Stimulated activated CD4-positive, alpha-beta T cell treated with anti-CD3 and anti-CD28 coated beads, Interleukin-1b, Interleukin-23, amount 100 ng/mL, for 24 hours (primary cell): ENCODE measurements at regions not wholly inside any gene's neighbourhood (a gene's known extent, or its start where the extent isn't known, plus 50 kb on each side); places are given as distances from the start of the nearest gene placed in this dataset.
"Not testable (repeated sequence)": the region's sequence is repeated elsewhere in the genome, so short reads cannot be mapped to it uniquely, and the experiment has no call there.

Source experiments
- DNase-seq, 4 experiments: peaks; one replicate each; pipeline ENCODE4 v3.0.0-alpha.2; 2020; ENCODE audit warnings: low read depth in 4 of 4, low spot score in 1 of 4

DNA sequence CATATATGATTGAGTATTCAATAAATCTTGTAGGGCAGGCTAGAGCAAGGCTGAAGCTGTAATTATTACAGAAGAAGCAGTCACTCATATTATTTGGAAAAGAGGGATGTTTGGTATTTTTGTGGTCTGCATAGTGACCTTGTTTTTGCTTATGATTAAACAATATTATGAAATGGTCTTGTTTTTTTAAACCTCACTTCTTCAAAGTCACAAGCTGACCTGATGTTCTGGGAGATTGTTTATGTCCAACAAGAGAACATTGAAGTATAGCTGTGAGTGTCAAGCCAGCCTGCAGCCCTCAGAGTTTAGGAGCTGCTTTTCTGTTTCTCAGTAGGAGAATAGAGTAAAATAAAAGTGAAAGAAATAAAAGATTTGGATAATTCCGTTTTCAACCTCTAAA lies 342.2 kb downstream of the LRRC70 start:
- DNase-seq = no peak

DNA sequence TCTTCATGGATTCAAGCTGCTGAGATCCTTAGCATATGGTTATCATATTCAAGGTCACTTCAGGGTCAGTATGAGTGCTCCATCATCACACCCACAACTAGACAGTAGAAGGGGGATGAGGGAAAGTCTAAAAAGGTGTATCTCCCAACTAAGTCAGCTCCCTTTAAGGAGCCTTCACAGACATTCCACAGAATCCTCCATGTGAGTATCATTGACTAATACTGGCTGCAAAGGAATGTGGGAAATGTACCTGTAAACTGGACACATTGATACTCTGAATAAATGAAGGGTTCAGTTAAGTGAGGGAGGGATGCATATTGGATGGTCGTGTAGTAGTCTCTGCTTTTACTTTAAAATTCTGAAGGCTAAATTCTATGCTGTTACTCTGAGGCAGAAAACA lies 330.7 kb downstream of the LRRC70 start:
- DNase-seq = no peak

DNA sequence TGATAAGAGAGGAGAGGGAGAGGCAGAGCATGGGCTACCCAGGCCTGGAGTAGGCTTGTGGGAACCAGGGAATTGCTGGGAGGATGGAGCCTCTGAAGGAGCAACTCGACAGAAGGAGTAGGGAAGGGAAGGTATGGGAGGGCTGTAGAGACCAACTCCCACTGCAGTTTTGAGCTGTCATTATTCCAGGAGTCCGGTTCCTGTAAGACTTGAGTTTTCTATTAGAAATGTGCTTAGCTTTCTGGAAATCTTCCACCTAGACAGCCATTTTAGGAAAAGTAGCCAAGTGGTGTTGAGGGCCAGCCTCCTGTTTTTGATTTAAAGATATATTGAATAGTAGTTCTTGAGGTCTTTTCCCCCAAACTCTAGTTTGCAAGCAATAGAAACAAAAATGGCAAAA lies 323.5 kb downstream of the LRRC70 start:
- no peak for DNase-seq

DNA sequence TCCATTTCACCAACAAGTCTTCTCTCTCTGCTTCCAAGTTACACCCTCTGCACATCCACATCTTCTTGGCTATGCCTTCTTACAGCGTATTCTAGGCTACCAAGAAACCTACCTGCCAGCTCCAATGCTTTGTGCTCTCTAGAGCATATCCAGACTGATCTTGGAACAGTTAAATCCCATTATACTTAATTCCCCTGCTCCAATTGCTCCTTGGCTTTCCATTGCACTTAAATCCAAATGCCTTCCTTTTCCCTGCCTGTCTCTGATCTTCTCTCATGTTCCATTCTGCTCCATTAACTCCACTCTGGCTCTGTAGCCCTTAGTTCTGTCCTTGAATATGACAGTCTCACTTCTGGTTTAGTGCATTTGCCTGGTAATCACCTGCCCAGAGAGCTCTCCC lies 322.4 kb downstream of the LRRC70 start:
- DNase-seq = no peak

DNA sequence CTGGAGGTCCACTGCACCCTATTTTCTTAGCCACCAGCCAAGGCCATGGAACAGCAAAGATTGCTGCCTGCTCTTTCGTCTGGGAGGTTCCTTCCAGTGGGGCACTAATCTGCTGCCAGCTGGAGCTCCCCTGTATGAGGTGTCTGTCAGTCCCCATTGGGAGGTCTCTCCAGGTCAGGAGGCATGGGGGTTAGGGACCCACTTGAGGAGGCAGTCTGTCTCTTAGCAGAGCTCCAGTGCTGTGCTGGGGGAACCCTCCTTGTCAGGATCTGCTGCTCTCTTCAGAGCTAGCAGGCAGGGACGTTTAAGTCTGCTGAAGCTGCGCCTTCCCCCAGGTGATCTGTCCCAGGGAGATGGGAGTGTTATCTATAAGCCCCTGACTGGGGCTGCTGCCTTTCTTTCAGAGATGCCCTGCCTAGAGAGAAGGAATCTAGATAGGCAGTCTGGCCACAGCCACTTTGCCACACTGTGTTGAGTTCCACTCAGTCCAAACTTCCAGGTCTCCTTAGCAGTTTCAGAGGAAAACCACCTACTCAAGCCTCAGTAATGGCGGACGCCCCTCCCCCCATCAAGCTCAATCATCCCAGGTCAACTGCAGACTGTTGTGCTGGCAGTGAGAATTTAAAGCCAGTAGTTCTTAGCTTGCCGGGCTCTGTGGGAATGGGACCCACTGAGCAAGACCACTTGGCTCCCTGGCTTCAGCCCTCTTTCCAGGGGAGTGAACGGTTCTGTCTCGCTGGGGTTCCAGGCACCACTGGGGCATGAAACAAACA lies 317.7 kb downstream of the LRRC70 start:
- no peak for DNase-seq

DNA sequence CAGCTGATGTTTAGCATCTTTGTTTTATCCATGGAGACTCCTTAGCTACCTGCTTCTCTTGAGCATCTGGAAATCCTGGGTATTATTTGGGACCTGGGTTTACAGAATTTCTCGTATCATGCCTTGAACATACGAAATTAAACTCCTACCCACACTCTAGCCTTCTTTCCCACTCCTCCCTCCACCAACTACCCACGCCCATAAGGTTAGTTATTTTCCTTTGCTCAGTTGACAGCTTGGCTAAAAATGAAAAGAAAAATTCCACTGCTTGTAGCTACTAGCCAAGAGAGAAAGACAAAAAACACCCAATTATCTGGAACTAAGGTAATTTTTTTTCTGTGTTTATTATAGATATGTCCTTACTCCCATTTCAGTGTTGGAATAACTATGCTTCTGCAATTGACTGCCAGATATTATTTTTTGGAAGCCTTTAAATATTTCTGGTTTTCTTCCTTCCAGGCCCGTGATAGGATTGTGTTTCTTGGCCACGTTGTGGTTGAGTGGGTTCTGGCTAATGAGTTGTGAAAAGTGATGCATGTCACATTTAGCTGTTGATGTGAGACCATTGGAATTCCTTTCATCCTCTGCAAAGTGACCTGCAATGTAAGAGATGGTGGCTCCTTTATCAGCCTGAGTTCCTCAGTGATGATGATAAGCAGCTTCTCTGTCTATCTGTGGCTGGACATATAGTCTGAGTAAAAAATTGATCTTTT lies 308.1 kb downstream of the LRRC70 start:
- DNase-seq = no peak

DNA sequence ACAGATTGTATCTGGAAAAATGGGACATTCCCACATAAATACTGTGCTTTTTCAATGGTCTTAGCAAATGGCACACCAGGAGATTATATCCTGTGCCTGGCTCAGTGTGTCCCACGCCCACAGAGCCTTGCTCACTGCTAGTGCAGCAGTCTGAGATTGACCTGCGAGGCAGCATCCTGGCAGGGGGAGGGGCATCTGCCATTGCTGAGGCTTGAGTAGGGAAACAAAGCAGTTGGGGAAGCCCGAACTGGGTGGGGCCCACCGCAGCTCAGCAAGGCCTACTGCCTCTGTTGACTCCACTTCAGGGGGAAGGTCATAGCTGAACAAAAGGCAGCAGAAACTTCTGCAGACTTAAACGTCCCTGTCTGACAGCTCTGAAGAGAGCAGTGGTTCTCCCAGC lies 258.7 kb downstream of the LRRC70 start:
- DNase-seq = not testable (repeated sequence)

DNA sequence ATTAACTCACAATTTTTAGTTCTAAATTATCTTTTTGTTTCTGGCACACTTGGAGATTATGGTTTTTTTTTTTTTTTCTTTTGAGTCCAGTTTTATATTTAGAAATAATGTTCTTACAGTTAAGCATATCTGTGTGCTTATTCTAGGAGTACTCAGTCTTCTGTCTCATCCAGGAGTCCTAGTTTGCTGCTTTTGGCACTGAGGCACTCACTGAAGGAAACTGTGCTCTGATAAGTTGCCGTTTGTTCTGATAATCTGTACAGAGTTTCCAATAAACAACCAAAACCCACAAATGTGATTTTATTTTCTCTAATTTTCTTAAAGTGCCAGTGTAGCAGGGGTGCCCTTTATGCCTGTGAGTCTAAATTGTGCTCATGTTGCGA lies 251.0 kb downstream of the LRRC70 start:
- no peak for DNase-seq

DNA sequence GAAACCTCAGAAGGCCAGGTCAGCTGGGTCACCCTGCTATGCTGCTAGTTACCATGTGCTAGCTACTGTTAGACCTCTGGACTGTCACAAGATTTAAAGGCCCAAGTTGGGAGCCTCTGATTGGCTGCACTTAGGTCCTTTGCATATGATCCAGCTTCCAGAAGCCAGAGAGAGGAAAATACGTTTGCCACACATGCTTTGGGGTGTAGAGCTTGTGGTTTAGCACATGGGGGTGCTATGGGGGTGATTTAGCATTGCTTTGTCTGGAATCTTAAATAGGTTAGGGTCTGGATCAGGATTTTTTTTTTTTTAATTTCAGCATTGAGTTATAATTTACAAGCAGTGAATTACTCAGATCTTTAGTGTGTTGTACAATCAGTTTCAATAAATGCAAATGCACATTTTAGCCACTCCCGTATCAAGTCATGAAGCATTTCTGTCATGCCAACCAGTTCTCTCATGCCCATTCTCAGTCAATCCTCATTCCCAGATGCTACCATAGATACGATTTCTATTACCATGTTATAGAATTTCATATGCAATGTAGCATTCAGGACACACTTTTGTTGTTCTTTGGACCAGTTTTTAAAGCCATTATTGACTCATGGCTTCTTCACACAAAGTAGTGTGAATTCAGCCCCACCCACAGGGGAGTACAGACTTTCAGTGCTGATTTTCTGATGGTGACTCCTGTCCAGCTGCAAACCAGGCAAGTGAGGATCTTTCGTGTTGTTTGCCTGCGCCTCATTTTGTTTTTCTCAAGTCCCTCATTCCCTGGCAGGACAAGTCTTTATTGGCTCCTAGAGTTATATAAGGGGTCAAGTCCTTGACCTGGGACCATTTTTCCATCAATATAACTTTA lies 250.4 kb downstream of the LRRC70 start:
- no peak for DNase-seq

DNA sequence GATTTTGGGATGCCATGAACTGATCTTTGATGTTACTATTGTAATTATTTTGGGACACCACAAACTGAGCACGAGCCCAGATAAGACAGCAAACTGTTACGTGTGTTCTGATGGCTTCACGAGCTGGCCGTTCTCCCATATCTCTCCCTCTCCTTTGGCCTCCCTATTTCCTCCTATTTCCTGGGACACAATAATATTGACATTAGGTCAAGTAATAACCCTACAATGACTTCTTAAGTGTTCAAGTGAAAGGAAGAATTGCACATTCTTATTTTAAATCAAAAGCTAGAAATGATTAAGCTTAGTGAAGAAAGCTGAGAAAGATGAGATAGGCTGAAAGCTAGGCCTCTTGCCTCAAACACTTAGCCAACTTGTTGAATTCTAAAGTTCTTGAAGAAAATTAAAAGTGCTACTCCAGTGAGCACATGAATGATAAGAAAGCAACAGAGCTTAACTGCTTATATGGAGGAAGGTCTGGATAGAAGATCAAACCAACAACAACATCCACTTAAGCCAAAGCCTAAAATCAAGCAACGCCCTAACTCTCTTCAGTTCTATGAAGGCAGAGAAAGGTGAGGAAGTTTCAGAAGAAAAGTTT lies 247.1 kb downstream of the LRRC70 start:
- no peak for DNase-seq

DNA sequence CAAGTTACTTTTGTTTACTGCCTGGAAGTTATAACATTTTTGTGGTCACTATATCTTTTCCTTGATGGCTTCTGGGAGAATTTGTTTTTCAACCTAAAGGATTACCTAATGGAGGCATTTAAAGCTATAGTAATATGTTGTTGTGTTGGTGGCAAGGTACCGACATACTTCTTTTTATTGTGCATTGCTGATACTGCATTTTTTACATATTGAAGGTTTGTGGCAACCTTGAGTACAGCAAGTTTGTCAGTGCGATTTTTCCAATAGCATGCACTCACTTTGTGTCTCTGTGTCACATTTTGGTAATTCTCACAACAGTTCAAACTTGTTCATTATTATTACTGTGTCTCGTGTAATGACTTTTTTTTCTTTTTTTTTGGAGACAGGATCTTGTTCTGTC lies 246.3 kb downstream of the LRRC70 start:
- DNase-seq = no peak

DNA sequence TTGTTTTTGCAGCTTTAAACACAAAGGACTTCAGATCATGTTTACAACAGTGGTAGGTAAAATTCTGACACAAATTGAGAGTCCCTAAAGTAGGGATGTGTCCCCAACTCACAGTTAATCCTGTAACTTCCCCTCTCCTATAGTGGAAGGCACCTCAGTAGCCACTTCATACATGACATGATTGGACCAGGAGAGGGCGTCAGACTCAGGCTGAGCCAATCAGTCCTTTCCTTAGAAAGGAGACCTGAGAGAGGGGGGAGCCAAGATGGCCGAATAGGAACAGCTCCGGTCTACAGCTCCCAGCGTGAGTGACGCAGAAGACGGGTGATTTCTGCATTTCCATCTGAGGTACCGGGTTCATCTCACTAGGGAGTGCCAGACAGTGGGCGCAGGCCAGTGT lies 238.4 kb downstream of the LRRC70 start:
- not testable (repeated sequence) for DNase-seq

DNA sequence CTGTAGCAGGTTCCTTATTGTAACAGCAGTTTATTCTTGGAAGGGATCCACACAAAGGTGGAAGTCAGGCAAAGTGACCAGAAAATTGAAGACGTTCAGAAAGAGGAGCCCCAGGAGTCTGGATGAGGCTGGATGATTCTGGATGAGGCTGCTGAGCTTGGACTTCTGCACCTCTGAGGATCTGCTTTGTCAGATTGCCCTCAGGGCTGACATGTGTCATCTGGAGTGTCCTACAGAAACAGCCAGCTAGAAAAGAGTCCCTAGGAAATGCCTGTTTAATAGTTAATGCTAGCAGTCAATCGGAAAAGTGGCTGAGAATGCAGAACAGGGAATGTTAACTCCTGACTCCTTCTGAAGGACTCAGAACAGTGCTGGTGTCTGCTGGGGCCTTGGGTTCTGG lies 236.4 kb downstream of the LRRC70 start:
- no peak for DNase-seq

DNA sequence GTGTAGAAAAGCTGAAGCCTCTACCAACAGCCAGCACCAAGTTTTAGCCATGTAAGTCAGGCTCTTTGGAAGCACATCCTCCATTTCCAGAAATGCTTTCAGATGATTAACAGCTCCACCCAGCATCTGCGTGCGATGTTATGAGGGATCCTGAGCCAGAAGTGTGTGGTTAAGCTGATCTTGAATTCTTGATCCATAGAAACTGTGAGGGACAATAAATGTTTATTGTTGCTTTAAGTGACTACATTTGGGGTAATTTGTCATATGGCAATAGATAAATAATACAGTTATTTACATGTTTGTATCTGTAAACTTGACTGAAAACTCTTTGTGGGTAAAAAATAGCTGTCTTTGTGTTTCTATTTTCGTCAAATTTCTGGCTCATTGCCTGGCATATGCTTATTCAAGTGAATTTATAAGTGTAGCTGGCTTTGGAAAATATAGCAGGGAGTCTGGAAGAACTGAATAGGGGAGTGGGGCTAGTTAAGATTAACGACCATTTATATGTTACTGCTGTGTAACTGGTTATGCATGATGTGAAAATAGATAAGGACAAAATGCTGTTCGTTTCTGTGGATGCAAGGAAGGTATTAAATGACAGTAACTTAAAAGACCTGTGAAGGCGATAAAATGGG lies 234.1 kb downstream of the LRRC70 start:
- no peak for DNase-seq

DNA sequence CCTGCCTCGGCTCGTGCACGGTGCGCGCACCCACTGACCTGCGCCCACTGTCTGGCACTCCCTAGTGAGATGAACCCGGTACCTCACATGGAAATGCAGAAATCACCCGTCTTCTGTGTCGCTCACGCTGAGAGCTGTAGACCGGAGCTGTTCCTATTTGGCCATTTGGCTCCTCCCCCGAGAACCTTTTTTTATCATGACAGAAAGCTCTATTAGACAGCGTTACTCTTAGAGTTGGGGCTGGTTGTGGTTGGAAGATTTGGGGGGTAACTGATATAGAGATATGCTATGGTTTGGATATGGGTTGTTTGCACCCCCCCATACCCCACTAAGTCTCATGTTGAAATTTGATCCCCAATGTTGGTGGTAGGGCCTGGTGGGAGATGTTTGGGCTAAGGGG lies 226.2 kb downstream of the LRRC70 start:
- DNase-seq = not testable (repeated sequence)

DNA sequence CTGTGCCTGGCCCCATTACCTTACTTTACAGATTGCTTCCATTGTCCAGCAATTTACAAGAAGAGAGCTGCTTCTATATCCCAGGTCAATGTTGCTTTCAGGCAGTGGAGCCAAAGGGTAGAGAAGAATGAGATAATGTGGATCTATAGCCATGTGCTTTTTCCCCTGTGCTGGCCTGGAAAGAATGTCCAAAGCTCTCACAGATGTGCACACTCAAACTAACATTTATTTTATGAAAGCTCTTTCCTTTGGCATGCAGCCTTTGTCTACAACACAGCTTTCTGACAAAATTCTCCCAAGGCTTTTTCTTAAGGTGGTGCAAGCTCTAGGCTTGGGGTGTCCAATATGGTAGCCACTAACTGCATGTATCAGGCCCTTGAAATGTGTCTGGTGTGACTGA lies 217.3 kb downstream of the LRRC70 start:
- no peak for DNase-seq

DNA sequence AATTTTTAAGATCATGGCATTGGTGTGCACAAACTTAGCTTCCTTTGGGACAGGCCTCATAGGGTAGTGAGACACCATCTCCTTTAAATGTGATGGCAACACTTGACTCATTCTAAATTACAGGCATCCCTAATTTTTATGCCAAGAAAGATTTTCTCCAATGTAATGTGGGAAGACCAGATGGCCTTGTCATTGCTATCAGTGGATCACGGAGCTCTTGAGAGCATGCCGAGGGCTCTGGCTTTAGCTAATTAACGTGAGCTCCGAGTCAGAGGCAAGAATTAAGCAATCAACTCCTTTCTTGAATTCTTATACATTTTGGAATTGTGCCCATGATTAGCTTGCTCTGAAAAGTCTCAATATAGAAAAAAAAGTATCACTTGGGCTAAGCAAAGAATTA lies 215.8 kb downstream of the LRRC70 start:
- DNase-seq = no peak

DNA sequence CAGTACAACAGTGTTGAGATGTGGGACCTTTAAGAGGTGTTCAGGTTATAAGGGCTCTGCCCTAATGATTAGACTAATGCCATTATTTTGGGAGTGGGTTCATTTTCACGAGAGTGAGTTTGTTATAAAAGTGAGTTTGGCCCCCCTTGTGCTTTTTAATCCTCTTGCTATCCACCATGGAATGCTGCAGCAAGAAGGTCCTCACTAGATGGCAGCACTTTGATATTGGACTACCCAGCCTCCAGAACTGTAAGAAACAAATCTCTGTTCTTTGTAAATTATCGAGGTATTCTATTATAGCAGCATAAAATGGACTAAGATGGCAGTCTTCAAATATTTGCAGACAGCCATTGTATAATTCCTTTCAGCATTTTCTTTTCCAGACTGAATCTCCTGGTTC lies 212.4 kb downstream of the LRRC70 start:
- no peak for DNase-seq

DNA sequence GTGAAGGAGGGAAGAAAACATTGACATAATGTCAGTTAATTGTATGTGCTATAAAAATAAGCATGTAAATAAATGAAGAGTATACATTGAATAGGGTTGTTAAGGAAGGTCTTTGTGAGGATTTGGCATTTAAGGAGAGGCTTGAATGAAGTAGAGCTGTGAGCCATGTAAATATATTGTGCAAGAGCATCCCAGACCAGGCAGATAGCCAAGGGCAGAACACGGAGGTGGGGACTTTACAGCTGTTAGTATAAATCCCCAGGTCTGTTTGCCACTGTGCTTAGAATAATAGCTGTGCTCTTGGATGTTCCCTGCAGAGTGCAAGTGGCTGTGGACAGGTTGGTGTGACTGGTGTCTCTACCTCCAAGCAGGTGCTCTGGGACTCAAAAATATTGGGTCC lies 211.7 kb downstream of the LRRC70 start:
- no peak for DNase-seq

DNA sequence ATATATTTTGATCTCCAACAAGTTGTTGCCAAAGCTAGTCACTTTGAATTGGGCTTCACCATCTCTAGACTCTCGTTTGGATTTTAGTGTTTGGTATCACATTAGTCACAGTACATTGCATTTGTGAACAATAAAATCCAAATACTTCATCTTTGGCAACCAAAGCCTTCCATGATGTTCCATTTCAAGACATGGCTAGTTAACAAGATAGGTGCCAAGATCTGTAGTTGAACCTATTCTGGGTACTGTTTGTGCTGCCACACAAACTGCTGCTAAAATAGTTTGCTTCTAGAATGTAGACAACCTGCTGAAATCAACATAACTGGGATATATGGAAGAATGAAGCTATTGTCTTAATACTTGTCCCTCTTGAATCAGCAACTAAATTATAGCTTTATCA lies 207.5 kb downstream of the LRRC70 start:
- no peak for DNase-seq

DNA sequence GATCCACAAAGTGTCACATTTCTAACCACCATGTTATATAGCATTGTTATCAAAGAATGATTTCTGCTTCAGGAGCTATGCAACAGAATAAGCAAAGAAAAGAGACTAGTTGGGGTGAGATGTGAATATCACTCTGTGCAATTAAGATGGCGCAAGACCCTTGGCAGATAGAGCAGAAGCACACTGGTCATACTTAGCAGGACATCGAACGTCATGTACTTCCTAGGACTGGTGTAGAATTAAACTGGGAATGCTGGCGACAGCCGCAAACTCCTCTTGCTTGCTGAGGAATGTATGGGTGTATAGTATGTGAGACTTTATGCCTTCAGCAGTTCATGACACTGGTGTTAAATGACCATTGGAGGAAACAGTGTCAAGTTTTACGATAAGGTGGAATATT lies 207.0 kb downstream of the LRRC70 start:
- no peak for DNase-seq
